H1 (cell line): ENCODE measurements at regions not wholly inside any gene's neighbourhood (a gene's known extent, or its start where the extent isn't known, plus 50 kb on each side); places are given as distances from the start of the nearest gene placed in this dataset.

ENCODE experiments used
- BACH1 ChIP-seq: IDR thresholded peaks from 2 replicates; pipeline ENCODE4 v1.6.1; 2012; ENCODE audit warnings: low read length, improper control_type of control experiment
- CHD2 ChIP-seq: IDR thresholded peaks from 2 replicates; pipeline ENCODE4 v1.6.1; 2012; ENCODE audit warnings: low read length, improper control_type of control experiment
- EP300 ChIP-seq, 2 experiments: IDR thresholded peaks; 1 replicate in 1 of 2; 2 replicates in 1 of 2; pipeline ENCODE4 v1.6.1; 2011 to 2012; ENCODE audit warnings: low read depth in 2 of 2, low read length in 2 of 2, mild to moderate bottlenecking in 2 of 2, borderline replicate concordance in 1 of 2, inconsistent platforms in 1 of 2, moderate library complexity in 1 of 2
- EZH2 ChIP-seq: fragments of 200-600 bp; sonication (generic); IDR thresholded peaks from 2 replicates; pipeline ENCODE4 v1.7.1; 2012; ENCODE audit warnings: low read depth, mild to moderate bottlenecking, moderate library complexity, low read length, inconsistent platforms; ENCODE audit not compliant: severe bottlenecking
- KDM5A ChIP-seq: fragments of 200-600 bp; IDR thresholded peaks from 2 replicates; pipeline ENCODE4 v1.7.1; 2012; ENCODE audit warnings: mild to moderate bottlenecking, low read length, inconsistent platforms, mixed read lengths
- NRF1 ChIP-seq: IDR thresholded peaks from 2 replicates; pipeline ENCODE4 v1.6.1; 2011; ENCODE audit warnings: mild to moderate bottlenecking, low read depth, low read length, improper control_type of control experiment
- POLR2AphosphoS5 ChIP-seq: IDR thresholded peaks from 2 replicates; pipeline ENCODE4 v1.6.1; 2011; ENCODE audit warnings: low read depth, low read length
- RXRA ChIP-seq: IDR thresholded peaks from 2 replicates; pipeline ENCODE4 v1.6.1; 2011; ENCODE audit warnings: low read depth, mild to moderate bottlenecking, low read length, moderate library complexity; ENCODE audit not compliant: insufficient read depth
- ZNF274 ChIP-seq: IDR thresholded peaks from 2 replicates; pipeline ENCODE4 v1.7.0; 2012; ENCODE audit warnings: low read length, borderline replicate concordance; ENCODE audit errors: extremely low read depth
- TF ChIP-seq, protein P1 (sequence below), 3 experiments: IDR thresholded peaks; 1 replicate in 2 of 3; 2 replicates in 1 of 3; pipeline versions ENCODE4 v1.5.1 to v1.6.1; 2011; ENCODE audit warnings: low read length in 3 of 3, mild to moderate bottlenecking in 3 of 3, inconsistent platforms in 2 of 3, low read depth in 1 of 3, moderate library complexity in 1 of 3; ENCODE audit not compliant: insufficient read depth in 1 of 3; ENCODE audit errors: control extremely low read depth in 1 of 3
- TF ChIP-seq, protein P2 (sequence below): IDR thresholded peaks from 2 replicates; pipeline ENCODE4 v1.6.1; 2011; ENCODE audit warnings: low read length, improper control_type of control experiment
- TF ChIP-seq, protein P3 (sequence below): IDR thresholded peaks from 2 replicates; pipeline ENCODE4 v1.6.1; 2012; ENCODE audit warnings: inconsistent platforms

DNA sequence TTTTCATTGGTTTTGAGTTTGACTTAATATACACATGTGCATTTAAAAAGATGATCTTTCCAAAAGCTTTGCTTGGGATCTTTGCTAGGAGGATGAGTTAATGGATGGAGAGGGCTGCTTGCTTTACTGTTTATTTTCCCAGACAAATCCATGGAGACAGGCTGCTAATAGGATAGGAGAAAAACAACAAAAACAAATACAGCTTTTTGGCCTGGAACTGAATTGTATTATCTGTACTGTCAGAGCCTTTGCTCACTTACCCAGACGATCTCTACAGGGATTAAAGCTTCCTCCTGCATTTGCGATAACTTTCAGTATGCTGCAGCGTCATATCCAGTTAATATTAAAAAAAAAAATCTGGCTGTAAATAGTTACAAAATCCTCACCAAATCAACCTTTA is 190.8 kb upstream of the NUDT6 start:
- TF ChIP-seq NRF1 (no peak), CHD2 (no peak), RXRA (no peak), ZNF274 (no peak), EZH2 (no peak), KDM5A (no peak), BACH1 (no peak), EP300 (IDR thresholded peaks at IDR 0.05; ENCODE audit: borderline replicate concordance in 1 of 2, low read depth in 2 of 2, low read length in 2 of 2) (no peak), POLR2AphosphoS5 (no peak)
- TF ChIP-seq, protein P1, sequence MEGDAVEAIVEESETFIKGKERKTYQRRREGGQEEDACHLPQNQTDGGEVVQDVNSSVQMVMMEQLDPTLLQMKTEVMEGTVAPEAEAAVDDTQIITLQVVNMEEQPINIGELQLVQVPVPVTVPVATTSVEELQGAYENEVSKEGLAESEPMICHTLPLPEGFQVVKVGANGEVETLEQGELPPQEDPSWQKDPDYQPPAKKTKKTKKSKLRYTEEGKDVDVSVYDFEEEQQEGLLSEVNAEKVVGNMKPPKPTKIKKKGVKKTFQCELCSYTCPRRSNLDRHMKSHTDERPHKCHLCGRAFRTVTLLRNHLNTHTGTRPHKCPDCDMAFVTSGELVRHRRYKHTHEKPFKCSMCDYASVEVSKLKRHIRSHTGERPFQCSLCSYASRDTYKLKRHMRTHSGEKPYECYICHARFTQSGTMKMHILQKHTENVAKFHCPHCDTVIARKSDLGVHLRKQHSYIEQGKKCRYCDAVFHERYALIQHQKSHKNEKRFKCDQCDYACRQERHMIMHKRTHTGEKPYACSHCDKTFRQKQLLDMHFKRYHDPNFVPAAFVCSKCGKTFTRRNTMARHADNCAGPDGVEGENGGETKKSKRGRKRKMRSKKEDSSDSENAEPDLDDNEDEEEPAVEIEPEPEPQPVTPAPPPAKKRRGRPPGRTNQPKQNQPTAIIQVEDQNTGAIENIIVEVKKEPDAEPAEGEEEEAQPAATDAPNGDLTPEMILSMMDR (IDR thresholded peaks at IDR 0.05; ENCODE audit: control extremely low read depth in 1 of 3, insufficient read depth in 1 of 3, low read depth in 1 of 3, low read length in 3 of 3): no peak
- TF ChIP-seq, protein P2, sequence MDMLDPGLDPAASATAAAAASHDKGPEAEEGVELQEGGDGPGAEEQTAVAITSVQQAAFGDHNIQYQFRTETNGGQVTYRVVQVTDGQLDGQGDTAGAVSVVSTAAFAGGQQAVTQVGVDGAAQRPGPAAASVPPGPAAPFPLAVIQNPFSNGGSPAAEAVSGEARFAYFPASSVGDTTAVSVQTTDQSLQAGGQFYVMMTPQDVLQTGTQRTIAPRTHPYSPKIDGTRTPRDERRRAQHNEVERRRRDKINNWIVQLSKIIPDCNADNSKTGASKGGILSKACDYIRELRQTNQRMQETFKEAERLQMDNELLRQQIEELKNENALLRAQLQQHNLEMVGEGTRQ: no peak
- TF ChIP-seq, protein P3, sequence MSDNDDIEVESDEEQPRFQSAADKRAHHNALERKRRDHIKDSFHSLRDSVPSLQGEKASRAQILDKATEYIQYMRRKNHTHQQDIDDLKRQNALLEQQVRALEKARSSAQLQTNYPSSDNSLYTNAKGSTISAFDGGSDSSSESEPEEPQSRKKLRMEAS: no peak
